ENCODE measurements at regions not wholly inside any gene's neighbourhood (a gene's known extent, or its start where the extent isn't known, plus 50 kb on each side); places are given as distances from the start of the nearest gene placed in this dataset.

- intact Hi-C loops (cut with DNase I) = no loop called here
- H3K27ac ChIP-seq = no peak overlapping the region
- 51 to 60% (median 52%) methylated on average over 3 of the region's 3 CpGs for WGBS, 3 donors
- ATAC-seq (no peak), DNase-seq (no peak)
- TF ChIP-seq, protein P1, sequence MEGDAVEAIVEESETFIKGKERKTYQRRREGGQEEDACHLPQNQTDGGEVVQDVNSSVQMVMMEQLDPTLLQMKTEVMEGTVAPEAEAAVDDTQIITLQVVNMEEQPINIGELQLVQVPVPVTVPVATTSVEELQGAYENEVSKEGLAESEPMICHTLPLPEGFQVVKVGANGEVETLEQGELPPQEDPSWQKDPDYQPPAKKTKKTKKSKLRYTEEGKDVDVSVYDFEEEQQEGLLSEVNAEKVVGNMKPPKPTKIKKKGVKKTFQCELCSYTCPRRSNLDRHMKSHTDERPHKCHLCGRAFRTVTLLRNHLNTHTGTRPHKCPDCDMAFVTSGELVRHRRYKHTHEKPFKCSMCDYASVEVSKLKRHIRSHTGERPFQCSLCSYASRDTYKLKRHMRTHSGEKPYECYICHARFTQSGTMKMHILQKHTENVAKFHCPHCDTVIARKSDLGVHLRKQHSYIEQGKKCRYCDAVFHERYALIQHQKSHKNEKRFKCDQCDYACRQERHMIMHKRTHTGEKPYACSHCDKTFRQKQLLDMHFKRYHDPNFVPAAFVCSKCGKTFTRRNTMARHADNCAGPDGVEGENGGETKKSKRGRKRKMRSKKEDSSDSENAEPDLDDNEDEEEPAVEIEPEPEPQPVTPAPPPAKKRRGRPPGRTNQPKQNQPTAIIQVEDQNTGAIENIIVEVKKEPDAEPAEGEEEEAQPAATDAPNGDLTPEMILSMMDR (IDR thresholded peaks at IDR 0.05) = no peak
- H3K4me3 ChIP-seq = no peak overlapping the region
- no peaks in the 10 kb centered on the region for H3K9me3 ChIP-seq
- no peaks in the 10 kb centered on the region for H3K36me3 ChIP-seq (ENCODE audit: insufficient read depth in 1 of 2, low read depth in 1 of 2)
- no peaks in the 10 kb centered on the region for H3K4me1 ChIP-seq
- H3K27me3 ChIP-seq (ENCODE audit: insufficient read depth in 3 of 3, low read length in 2 of 3) = no peaks in the 10 kb centered on the region
These were observed 354.2 kb downstream of the FBXO15 start for GRCh38 chr18:73793386-73793785.

GRCh38 chr18:73791081-73791480 is 356.6 kb downstream of the FBXO15 start:
- H3K27ac ChIP-seq = no peak overlapping the region
- WGBS, 3 donors = 66 to 75% (median 72%) methylated on average over 4 of the region's 4 CpGs
- H3K9me3 ChIP-seq = no peaks in the 10 kb centered on the region
- no peaks in the 10 kb centered on the region for H3K27me3 ChIP-seq (ENCODE audit: insufficient read depth in 3 of 3, low read length in 2 of 3)
- H3K4me1 ChIP-seq = no peaks in the 10 kb centered on the region
- no peak overlapping the region for H3K4me3 ChIP-seq
- intact Hi-C loops (cut with DNase I) = no loop called here
- TF ChIP-seq, protein P1 (IDR thresholded peaks at IDR 0.05) = no peak
- no peaks in the 10 kb centered on the region for H3K36me3 ChIP-seq (ENCODE audit: insufficient read depth in 1 of 2, low read depth in 1 of 2)
- DNase-seq (no peak), ATAC-seq (no peak)

DNA sequence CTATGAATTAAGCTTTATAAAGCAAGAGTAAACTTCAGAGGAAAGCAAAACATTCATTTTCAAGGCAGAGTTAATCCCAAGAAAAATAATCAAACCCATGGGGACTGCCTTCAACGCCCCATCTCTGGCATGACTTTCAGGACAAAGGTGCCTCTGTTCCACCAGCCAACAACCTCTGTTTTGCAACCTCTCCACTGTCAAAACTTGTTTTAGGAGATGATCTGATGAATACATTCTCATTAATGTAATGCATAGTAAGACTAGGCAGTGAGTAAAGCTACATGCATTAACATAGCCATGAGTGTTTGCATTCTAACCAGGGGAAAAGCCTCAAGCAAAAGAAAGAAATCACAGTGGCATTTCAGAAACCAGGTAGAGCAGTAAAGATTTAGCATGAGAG is 357.0 kb downstream of the FBXO15 start:
- intact Hi-C loops (cut with DNase I) = no loop called here
- TF ChIP-seq, protein P1 (IDR thresholded peaks at IDR 0.05) = no peak
- 41 to 59% (median 42%) methylated on average over 1 of the region's 1 CpG for WGBS, 3 donors
- no peak for DNase-seq
- Histone ChIP-seq H3K27me3 (ENCODE audit: insufficient read depth in 3 of 3, low read length in 2 of 3) (no peaks in the 10 kb centered on the region), H3K4me3 (no peak overlapping the region), H3K27ac (no peak overlapping the region), H3K36me3 (ENCODE audit: insufficient read depth in 1 of 2, low read depth in 1 of 2) (no peaks in the 10 kb centered on the region), H3K4me1 (no peaks in the 10 kb centered on the region), H3K9me3 (no peaks in the 10 kb centered on the region)
- no peak for ATAC-seq

DNA sequence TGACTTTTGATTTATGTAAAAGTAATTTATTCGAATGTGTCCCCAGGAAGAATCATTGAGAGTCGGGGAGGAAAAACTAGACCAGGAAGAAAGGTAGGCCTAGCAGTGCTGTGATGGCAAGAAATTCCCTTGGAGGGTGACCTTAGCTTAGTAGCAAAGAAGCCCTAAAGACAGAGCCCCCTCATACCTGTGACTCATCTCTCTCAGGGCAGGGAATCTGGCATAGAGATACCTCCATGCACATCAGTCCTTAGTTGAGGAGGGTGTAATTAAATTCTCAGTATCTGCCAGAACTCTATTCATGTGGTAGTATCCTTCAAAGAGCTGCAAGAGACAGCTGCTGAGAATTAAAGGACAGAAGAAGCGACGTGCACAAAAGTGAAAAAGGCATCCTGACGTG is 360.3 kb downstream of the FBXO15 start:
- no peak for DNase-seq
- WGBS, 3 donors = 89 to 93% (median 91%) methylated on average over 5 of the region's 5 CpGs
- Histone ChIP-seq H3K4me3 (no peak overlapping the region), H3K9me3 (no peaks in the 10 kb centered on the region), H3K4me1 (no peaks in the 10 kb centered on the region), H3K27ac (no peak overlapping the region), H3K36me3 (ENCODE audit: insufficient read depth in 1 of 2, low read depth in 1 of 2) (no peaks in the 10 kb centered on the region), H3K27me3 (ENCODE audit: insufficient read depth in 3 of 3, low read length in 2 of 3) (no peaks in the 10 kb centered on the region)
- ATAC-seq = no peak
- intact Hi-C loops (cut with DNase I) = no loop called here
- TF ChIP-seq, protein P1 (IDR thresholded peaks at IDR 0.05) = no peak

GRCh38 chr18:73785300-73785699 is 362.3 kb downstream of the FBXO15 start:
- WGBS, 3 donors = 63 to 78% (median 72%) methylated on average over 1 of the region's 1 CpG
- no peak for DNase-seq

More at GRCh38 chr18:73785300-73785699, 362.3 kb downstream of the FBXO15 start:
- Histone ChIP-seq H3K27me3 (ENCODE audit: insufficient read depth in 3 of 3, low read length in 2 of 3) (no peaks in the 10 kb centered on the region), H3K36me3 (ENCODE audit: insufficient read depth in 1 of 2, low read depth in 1 of 2) (no peaks in the 10 kb centered on the region), H3K4me1 (no peaks in the 10 kb centered on the region), H3K9me3 (no peaks in the 10 kb centered on the region), H3K4me3 (no peak overlapping the region), H3K27ac (no peak overlapping the region)
- intact Hi-C loops (cut with DNase I) = no loop called here
- TF ChIP-seq, protein P1 (IDR thresholded peaks at IDR 0.05) = no peak
- no peak for ATAC-seq
